Central memory CD4-positive, alpha-beta T cell (primary cell): ENCODE measurements at regions not wholly inside any gene's neighbourhood (a gene's known extent, or its start where the extent isn't known, plus 50 kb on each side); places are given as distances from the start of the nearest gene placed in this dataset.

Experiments used
- DNase-seq: peaks from one replicate; pipeline ENCODE4 v3.0.0; 2022

DNA sequence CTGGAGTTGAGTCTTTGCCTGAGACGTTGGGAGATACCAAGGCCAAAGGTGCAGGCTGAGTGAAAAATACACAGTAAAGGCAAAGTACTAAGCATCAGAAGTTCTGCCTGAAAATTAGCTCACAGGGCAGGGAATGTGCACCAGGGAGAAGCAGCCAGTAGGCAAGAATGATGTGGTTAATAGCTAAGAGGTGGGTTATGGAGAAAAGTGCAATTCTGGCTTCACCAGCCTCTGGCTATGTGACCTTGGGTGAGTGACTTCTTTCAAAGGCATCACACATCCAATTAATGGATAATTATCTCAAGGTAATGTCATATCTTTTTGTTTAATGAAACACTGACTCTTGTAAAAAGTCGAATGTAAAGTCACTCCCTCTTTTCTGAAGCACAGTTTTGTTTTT lies 230.7 kb upstream of the FGGY start:
- no peak for DNase-seq

DNA sequence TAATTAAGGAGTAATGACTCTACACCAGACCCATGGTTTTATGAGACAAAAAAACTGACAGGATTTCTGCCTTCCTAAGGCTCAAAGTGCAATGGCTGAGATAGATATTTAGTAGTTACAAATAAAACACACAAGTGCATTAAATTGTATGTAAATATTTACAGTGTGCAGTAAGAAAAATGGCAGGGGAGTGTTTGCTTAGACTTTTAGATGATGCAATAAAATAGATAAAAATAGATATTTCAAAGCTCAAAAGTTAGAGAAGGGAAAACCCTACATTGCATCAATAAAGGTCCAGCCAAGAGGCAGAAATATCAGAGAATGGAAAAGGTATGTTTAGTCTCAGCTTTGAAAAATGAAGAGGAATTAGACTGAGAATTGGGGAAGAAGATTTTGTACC lies 226.3 kb upstream of the FGGY start:
- DNase-seq: no peak

DNA sequence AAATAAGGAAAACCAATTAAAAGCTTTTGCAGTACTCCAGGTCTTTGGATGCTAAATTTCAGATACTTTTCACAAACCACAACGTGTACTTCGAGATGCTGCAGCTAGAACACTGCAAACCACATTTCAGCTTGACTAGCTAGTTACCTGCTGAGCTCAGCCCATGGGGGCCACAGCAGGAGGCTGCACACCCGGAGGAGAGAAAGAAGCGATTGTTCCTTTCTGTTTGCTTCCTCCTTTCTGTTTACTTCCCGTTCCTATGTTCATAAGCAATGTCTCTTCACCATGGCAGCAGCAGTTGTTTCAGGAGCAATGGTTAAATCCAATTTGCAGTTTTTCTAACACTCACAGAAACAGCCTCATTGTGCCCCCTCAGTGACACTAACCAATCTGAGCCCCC lies 225.6 kb upstream of the FGGY start:
- DNase-seq: no peak

DNA sequence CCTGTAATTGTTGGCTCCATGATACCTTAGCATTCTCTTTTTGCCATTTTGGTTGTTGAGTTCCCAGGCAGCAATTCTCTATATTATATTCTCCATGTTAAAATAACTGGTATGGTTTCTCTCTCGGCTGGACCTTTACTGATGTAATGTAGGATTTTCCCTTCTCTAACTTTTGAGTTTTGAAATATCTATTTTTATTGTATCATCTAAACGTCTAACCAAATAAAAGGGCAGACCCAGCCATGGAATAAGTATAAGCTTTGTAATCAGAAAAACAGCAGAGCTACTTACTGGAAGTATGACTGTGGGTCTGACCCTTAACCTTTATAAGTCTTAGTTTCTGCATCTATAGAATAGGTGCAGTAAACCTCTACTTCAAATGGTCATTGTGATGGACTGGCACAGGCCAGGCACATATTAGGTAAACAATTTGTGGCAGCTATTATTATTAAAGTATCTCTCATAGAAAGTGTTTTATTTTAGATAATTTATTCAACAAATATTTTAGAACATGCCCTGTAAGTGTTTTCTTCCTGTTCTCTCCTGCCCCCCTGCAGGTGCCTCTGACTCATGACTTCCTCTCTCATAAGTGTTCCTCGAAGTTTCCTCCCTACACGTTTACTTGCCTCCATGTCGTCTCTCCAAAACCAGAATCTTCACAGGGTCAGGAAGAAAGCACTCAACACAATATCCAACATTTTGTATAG lies 224.9 kb upstream of the FGGY start:
- DNase-seq: no peak

DNA sequence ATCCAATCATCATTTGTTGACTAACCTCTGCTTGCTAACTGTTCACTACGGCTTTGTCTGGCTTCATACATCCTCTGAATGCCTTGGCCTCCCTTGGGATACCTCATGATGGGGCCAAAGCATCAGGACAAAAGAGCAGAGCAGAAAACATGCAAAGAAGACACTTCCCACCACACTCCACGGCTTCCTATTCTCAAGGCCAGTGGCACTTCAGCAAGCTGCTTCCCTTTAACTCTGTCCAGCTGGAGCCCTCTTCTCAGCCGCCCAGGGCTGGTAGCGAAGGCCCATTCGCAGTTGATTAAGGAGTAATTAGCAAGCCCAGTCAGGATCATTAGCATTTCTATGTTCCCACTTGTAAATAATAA lies 224.3 kb upstream of the FGGY start:
- DNase-seq: no peak

DNA sequence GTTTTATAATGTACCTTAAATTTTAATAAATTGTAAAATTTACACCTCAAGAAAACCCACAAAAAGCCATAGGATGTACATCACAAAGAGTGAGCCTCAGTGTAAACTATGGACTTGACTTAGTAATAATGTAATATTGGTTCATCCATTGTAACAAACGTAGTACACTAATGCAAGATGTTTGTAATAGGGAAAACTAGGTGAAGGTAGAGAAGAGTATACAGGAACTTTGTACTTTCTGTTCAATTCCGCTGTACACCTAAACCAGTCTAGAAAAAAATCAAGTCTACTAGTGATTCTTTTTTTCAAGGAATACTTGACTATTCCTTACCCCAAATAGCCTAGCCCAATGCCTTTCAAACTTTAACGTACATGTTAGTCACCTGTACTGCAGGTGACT lies 222.3 kb upstream of the FGGY start:
- no peak for DNase-seq

DNA sequence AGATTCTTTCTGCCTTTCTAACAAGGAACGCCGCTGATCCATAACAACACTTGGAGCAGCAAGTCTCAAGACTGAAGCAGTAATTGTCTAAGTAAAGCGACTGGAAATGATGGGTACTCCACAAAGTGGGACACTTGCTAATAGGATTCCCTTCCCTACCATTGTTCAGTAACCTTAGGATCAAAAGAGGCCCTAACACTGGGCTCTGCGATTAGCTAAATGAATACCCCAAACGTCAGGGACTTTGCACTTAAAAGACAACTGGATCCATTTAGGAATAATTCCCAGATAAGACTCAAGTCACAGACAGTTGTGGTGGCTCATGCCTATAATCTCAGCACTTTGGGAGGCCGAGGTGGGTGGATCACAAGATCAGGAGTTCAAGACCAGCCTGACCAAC lies 221.9 kb upstream of the FGGY start:
- no peak for DNase-seq

DNA sequence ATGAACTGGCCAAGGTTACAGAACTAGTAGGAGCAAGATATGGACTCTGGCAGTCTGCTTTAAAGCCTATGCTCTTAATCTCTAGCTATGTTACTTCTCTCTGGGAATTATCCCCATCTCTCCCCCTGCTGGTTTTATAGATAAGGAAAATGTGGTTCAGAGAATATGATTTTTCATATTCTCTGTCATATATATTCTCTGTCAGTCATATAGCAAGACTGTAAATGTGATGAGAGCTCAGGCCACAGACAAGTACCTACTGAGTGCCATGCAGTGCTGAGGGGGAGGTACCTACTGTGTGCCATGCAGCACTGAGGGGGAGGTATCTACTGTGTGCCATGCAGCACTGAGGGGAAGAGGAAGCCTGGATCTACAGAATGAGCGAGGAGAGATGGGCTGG lies 220.3 kb upstream of the FGGY start:
- no peak for DNase-seq

DNA sequence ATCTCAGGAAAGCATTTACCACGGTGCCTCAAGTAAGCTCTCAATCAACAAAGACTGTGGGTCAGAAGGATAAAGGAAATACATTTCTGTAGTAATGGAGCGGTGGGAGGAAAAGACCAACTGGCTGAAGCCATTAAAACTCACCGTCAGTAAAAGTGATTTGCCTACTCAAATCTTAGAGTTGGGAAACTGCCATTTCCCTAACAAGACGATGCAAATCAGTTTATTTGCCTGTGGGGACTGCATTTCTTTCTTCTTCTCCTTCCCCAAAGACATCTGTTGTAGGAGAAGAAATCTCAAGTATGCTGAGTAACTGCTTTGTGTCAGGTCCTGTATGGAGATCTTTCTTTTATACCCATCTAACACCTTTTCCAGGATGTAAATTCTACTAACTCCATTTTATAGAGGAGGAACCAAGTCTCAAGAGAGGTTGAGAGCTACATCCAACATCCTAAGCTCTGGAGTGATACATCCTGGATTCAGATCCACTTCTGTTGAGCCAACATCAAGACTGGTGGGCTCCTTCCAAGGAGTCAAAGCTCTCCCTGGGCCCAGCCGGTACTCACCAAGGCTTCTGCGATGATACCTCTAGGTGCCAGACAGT lies 219.3 kb upstream of the FGGY start:
- DNase-seq: no peak

DNA sequence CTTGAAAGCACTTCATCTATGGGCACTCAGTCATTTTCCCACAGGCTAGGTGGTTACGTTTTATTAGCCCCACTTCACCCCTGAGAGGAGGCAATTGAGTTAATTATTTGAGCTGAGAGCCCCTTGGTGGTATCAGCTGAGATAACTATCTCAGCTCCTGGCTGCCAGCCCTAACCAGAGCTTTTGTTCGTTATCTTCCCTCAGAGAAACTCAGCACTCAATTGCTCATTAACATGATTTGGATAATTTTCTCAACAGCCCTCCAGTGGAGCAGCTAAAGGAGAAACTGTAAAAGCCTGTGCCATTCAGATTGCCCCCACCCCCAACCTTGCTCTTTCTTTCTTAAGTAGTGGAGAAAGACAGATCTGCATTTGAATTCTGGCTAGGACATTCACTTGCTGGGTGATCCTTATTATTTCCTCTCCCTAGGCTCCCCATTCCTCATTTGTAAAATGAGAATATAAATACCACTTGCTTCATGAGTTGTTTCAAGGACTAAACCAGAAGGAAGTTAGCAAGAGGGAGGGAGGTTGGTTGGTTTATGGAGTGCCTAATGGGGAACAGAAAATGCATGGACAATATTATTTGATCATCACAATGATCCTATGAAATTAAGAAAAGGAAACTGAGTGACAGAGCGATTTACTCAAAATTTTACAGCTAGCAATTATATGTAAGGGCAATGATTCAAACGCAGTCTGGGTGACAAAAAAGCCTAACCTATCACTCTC lies 218.7 kb upstream of the FGGY start:
- no peak for DNase-seq

DNA sequence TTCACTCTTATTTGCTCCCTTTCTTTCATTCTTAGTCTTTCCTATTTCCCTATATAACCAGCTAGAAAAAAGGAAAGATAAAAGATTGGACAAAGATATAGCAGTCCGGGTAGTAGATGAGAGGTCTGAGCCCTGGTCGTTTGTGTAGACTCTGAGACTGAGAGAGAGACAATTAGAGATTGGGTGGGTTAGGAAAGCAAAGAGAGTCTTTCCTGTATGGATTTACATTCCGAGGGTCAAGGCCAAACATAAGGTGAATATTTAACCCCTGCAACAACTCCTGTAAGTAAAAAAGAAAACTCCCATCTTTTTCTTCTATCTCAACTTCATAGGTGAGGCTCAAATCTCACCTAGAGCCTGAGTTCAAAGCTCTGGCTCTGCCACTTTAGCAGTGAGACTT lies 218.0 kb upstream of the FGGY start:
- no peak for DNase-seq

DNA sequence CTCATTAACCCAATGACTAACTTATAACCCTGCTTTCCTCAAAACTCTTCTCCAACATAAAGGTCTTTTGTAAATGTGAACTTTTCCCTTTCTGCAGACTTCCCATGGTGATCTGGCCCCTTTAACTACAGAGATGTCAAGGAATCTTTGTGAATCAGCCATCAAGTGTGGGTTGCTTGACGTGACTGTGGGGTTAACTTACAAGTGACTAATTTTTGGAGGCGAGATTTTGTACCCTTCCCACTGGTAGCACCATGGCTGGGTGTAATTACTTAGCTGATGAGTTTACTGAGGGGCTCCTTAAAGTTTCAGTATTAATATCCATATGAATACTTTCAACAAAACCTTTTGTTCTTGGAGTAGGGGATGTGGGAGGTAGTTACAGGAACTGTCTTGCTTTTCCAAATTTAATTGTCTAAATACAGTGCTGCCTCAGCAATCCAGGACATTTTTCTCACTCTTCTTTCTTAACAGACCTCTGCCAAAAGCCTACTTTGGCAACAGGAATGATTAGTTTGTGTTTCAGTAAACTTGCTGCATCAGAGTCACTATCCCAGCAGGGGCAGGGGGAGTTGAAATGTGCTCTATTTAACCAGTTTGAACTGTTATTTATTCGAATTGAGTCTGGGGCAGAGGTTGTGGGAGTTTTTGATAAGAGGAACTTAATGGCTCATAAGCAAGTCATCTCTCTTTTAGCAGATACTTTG lies 217.3 kb upstream of the FGGY start:
- DNase-seq: no peak

DNA sequence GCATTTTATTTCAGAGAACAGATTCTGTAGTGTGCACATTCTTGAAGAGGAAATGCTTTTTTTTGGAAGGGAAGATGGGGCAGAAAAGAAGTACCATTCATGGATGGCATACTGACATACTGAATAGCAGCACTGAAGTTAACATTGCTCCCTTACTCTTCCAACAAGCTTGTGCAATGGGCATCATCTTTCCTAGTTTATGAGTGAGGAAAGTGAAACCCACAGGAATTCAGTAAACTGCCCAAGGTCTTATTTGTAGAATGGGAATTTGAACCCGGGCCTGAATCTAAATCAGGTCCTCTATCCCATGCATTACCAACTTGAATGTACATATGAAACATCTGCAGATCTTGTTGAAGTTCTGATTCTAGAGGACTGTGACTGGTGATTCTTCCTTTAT lies 215.7 kb upstream of the FGGY start:
- DNase-seq: no peak

DNA sequence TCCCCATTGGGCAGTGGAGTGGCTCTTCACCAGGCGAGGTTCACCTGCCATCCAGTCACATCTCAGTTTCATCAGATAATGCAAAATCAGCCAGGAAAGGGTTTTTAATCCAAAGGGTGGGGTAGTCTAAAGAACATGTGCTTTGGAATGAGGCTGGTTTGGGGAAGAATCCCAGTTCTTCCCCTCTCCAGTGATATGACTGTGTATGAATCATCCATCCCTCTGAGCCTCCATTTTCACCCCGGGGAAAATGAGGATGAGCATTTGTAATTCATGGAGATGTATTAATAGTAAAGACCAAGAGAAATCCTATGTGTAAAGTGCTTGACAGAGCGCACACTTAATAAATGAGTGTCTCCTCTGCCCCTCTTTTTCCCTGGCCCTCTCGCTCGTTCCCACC lies 215.1 kb upstream of the FGGY start:
- no peak for DNase-seq

DNA sequence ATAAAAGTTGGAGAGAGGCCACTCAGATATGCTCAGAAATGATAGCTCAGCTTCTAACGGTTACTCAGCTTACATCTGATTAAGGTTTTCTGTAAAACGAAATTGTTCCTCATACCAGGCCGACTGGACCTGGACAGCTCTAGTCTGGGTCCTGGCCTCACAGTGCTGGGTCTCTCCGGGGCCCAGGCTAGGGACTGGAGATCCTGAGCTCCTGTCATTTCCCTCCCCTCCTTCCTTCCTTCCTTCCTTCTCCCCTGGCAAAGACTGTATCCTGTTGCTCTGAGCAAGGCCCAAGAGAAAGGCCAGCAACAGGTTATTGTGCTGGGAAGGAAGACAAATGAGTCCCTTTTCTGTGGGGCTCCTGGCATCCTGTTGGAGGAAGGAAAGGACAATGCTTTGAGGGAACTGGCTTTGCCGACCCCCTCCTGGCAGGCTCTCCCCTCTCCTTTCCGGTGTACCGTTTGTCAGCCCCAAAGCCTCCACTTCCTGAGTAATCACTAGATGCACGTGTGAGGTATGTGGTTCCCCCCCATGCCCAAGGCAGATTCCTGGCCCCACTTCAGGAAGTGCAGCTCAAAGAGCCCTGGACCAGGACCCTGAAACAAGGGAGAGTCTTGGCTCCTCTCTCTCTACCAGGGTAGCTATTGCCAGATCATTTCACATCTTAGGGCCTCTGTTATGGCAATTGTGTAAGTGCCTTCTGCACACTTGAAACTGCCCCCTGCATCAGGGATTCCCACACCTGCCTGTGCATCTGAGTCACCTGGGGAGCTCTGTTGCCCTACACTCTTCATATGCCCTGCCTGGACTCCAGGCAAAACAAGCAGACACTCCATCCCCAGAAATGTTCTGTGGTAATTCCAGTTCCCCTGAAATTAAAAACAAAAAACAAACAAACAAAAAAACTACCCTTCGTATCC lies 212.7 kb upstream of the FGGY start:
- no peak for DNase-seq

DNA sequence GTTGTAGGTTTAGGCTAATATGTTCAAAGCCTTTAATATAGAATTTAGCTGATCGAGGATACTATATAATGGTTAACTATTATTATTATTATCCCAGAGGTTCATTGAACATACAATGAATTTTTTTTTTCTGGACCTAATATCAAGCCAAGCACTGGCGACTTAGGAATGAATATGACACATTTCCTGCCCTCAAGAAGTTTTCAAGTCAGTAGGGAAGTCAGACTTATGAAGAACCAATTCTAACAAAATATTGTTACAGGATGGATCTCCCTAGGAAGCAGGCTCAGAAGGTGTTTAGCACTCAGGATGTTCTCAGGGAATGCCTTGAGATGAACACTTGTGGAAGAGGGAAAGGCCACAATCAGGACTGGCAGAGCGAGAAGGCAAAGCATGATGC lies 211.8 kb upstream of the FGGY start:
- DNase-seq: no peak

DNA sequence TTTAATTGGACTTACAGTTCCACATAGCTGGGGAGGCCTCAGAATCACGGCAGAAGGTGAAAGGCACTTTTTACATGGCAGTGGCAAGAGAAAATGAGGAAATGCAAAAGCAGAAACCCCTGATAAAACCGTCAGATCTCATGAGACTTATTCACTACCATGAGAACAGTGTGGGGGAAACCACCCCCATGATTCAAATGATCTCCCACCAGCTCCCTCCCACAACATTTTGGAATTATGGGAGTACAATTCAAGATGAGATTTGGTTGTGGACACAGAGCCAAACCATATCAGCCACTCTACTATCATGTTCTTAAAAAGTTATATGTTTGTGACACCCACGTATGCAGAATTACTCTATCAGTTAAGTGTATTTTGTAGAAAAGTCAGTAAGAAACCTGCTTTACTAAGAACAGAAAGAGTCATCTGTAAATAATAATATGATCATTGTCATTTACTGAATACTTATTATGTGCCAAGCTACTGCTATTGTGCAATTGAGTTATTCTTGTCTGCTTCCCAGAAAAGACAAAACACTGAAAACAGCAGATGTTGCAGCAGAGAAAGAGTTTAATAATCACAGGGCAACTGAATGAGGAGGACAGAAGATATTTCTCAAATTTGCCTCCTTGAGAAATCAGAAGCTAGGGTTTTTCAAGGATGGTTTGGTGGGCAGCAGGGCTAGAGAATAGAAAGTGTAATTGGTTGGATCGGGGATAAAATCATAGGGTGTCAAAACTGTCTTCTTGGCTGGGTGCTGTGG lies 207.7 kb upstream of the FGGY start:
- no peak for DNase-seq

DNA sequence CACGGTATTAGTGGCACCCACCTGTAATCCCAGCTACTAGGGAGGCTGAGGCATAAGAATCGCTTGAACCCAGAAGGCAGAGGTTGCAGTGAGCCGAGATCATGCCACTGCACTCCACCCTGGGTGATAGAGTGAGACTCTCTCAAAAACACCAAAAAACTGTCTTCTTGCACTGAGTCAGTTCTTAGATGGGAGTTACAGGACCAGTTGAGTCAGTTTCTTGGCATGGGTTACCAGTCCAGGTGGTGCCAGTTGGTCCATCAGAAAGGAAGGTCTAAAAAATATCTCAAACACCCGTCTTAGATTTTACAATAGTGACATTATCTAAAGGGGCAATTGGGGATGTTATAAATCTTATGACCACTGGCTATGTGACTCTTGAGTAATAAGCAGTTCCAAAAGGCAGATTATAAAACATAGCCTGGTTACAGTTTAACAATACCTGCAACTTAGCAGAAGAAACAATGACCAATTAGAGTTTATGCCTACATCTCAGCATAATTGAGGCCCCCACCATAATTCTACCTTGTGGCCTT lies 206.9 kb upstream of the FGGY start:
- no peak for DNase-seq

DNA sequence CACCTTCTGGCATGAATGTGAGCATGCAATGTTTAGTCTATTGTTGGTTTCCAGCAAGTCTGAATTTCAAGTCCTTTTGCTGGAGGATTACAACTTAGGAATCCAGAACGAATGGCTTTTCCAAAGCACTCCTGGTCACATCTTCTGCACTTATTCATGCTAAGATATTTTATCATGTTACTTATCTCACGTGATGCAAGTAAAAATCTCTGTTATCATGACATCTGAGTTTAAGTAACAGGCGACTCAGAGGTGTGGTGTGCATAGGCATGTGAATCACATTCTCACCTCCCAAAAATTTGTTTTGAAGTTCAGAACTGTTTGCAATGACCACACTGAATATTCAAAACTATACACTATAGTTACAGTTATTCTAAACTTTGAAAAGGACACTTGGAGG lies 204.8 kb upstream of the FGGY start:
- no peak for DNase-seq

DNA sequence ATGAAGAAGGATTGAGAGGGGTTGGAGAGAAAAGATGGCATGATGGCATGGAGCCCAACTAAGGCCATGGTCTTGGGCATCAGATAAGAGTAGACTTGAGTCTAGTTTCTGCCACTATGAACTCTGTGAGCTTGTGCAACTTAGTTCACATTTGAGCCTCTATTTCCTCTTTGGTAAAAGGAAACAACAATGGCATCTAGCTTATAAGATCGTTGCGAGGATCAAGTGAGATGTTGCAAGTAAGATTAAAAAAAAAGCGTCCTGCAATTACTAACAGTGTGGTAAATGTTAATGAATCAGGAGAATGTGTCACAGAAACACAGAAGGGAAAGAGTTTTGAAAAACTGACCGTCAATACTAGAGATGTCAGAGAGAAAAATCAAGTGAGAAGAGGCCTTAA lies 202.9 kb upstream of the FGGY start:
- DNase-seq: no peak

DNA sequence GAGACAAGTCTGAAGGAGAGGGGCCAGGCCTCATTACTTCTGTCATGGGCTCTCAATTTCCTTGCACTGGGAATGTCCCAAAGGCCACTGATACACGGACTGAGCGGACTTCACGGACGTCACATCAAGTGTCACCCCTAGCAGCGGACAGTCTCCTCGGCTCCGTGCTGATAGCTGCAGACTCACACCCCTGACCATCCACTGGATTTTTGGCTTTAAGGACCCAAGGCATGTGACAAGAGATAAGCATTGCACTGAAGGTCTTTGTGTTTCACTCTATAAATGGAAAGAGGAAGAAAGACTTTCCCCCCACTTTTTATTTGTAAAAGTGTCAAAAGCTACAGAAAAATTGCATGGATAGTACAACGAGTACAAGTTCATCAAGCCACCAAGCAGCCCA lies 200.4 kb upstream of the FGGY start:
- no peak for DNase-seq

DNA sequence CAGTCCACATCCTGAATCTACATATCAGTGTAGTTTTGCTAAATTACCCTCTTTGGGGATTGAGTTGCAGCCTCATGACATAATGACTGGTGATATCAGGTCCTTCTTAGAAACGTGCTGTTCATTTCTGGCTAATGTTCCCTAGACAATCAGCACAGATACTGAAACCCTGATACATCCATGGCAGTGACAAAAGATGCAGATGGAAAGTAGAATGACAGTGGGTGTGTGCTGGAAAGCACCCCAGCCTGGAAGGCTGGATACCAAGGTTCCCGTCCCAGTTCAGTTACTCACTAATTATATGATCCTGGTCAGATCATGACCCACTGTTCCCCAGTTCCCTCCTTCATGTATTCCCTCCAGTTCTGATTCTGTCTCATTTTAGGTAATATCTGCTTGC lies 198.2 kb upstream of the FGGY start:
- DNase-seq: no peak
